GM12872 (cell line): ENCODE measurements at regions not wholly inside any gene's neighbourhood (a gene's known extent, or its start where the extent isn't known, plus 50 kb on each side); places are given as distances from the start of the nearest gene placed in this dataset.

Experiments
- CTCF ChIP-seq: IDR thresholded peaks from 3 replicates; pipeline ENCODE4 v1.5.1; 2011; ENCODE audit warnings: low read depth, mild to moderate bottlenecking, low read length, moderate library complexity; ENCODE audit not compliant: insufficient read depth

GRCh38 chr5:111602817-111603445 lies 90.6 kb upstream of the STARD4 start:
- no peak for TF ChIP-seq CTCF

GRCh38 chr5:111598996-111599395 lies 86.7 kb upstream of the STARD4 start:
- TF ChIP-seq CTCF: no peak

- no peak for TF ChIP-seq CTCF
Measured at GRCh38 chr5:111597491-111597890, 85.2 kb upstream of the STARD4 start.

GRCh38 chr5:111596705-111597104 lies 84.4 kb upstream of the STARD4 start:
- no peak for TF ChIP-seq CTCF

- no peak for TF ChIP-seq CTCF
Measured at GRCh38 chr5:111595425-111595824, 83.1 kb upstream of the STARD4 start.

GRCh38 chr5:111589316-111589715 lies 77.0 kb upstream of the STARD4 start:
- TF ChIP-seq CTCF: no peak

GRCh38 chr5:111587728-111588127 lies 75.4 kb upstream of the STARD4 start:
- TF ChIP-seq CTCF: no peak
